Upper lobe of left lung (tissue), 6 donors: ENCODE measurements at regions not wholly inside any gene's neighbourhood (a gene's known extent, or its start where the extent isn't known, plus 50 kb on each side); places are given as distances from the start of the nearest gene placed in this dataset.

ENCODE experiments used
- ATAC-seq, 2 donors: fragments of 200-7000 bp; cut with Tn5 transposase; one replicate each; pipeline ENCODE4 v1.9.1; 2022; ENCODE audit warnings: mild to moderate bottlenecking in 2 of 2, moderate library complexity in 2 of 2; ENCODE audit not compliant: low FRiP score in 2 of 2
- DNase-seq, 2 donors: peaks; one replicate each; pipeline ENCODE4 v3.0.0-alpha.2; 2019 to 2020
- H3K27ac ChIP-seq, 4 donors: fragments of 200-600 bp; sonication (generic); one replicate each; pipeline ENCODE4 v1.5.1; 2016 to 2019
- H3K27me3 ChIP-seq, 4 donors: fragments of 200-600 bp; sonication (generic); one replicate each; pipeline ENCODE4 v1.5.1; 2017 to 2019
- H3K36me3 ChIP-seq, 4 donors: fragments of 200-600 bp; sonication (generic); one replicate each; pipeline ENCODE4 v1.5.1; 2016 to 2019
- H3K4me1 ChIP-seq, 4 donors: fragments of 200-600 bp; sonication (generic); one replicate each; pipeline ENCODE4 v1.5.1; 2018 to 2019
- H3K4me3 ChIP-seq, 4 donors: fragments of 200-600 bp; sonication (generic); one replicate each; pipeline ENCODE4 v1.5.1; 2017 to 2019; ENCODE audit warnings: mild to moderate bottlenecking in 2 of 4, moderate library complexity in 1 of 4
- H3K9me3 ChIP-seq, 4 donors: fragments of 200-600 bp; sonication (generic); one replicate each; pipeline ENCODE4 v1.5.1; 2018 to 2019
- EP300 ChIP-seq, 4 donors: sonication (generic); formaldehyde crosslinking; IDR thresholded peaks; one replicate each; pipeline ENCODE4 v1.5.1; 2017; ENCODE audit warnings: antibody characterized with exemption in 4 of 4, control low read depth in 2 of 4
- POLR2A ChIP-seq, 4 donors: fragments of 450-650 bp; IDR thresholded peaks; one replicate each; pipeline ENCODE4 v1.5.1; 2016 to 2017; ENCODE audit warnings: antibody characterized with exemption in 4 of 4, mild to moderate bottlenecking in 2 of 4
- POLR2AphosphoS5 ChIP-seq, 2 donors: sonication (generic); formaldehyde crosslinking; IDR thresholded peaks; one replicate each; pipeline ENCODE4 v1.5.1; 2017; ENCODE audit warnings: antibody characterized with exemption in 2 of 2
- WGBS, 2 donors: methylation state at CpG; one replicate each; pipeline ENCODE4 v1.1.5; 2017 to 2018; 5-methylcytosine and 5-hydroxymethylcytosine counted together
- TF ChIP-seq, protein P1 (sequence below), 6 experiments: fragments of 450-650 bp in 4 of 6; fragments of 200-600 bp in 2 of 6; sonication (generic) in 2 of 6; IDR thresholded peaks; one replicate each; pipeline ENCODE4 v1.5.1; 2016 to 2019; ENCODE audit warnings: antibody characterized with exemption in 6 of 6
- donor health status: DM: no; HTN: no; CAD: no; lungs with moderate emphysema.
- donor health status: DM: no; HTN: yes; CAD: no; lungs with severe emphysema.

GRCh38 chr15:95492388-95493070 is 838.0 kb upstream of the NR2F2 start:
- ATAC-seq (no peak), DNase-seq (no peak)
- TF ChIP-seq, protein P1, sequence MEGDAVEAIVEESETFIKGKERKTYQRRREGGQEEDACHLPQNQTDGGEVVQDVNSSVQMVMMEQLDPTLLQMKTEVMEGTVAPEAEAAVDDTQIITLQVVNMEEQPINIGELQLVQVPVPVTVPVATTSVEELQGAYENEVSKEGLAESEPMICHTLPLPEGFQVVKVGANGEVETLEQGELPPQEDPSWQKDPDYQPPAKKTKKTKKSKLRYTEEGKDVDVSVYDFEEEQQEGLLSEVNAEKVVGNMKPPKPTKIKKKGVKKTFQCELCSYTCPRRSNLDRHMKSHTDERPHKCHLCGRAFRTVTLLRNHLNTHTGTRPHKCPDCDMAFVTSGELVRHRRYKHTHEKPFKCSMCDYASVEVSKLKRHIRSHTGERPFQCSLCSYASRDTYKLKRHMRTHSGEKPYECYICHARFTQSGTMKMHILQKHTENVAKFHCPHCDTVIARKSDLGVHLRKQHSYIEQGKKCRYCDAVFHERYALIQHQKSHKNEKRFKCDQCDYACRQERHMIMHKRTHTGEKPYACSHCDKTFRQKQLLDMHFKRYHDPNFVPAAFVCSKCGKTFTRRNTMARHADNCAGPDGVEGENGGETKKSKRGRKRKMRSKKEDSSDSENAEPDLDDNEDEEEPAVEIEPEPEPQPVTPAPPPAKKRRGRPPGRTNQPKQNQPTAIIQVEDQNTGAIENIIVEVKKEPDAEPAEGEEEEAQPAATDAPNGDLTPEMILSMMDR (IDR thresholded peaks at IDR 0.05) = no peak
- TF ChIP-seq EP300 (IDR thresholded peaks at IDR 0.05) (no peak), POLR2AphosphoS5 (IDR thresholded peaks at IDR 0.05) (no peak), POLR2A (IDR thresholded peaks at IDR 0.05) (no peak)
- H3K27me3 ChIP-seq = no peaks in the 10 kb centered on the region
- 52 to 75% methylated on average over 5 of the region's 5 CpGs for WGBS, 2 donors
- no peaks in the 10 kb centered on the region for H3K36me3 ChIP-seq
- no peaks in the 10 kb centered on the region for H3K4me1 ChIP-seq
- no peak overlapping the region for H3K27ac ChIP-seq
- no peaks in the 10 kb centered on the region for H3K9me3 ChIP-seq
- no peak overlapping the region for H3K4me3 ChIP-seq

GRCh38 chr15:95494971-95495541 is 835.4 kb upstream of the NR2F2 start:
- DNase-seq (peak in 1 of 2 donors; percentile 69), ATAC-seq (no peak)
- H3K9me3 ChIP-seq = no peaks in the 10 kb centered on the region
- no peak overlapping the region for H3K4me3 ChIP-seq
- no peaks in the 10 kb centered on the region for H3K36me3 ChIP-seq
- no peaks in the 10 kb centered on the region for H3K27me3 ChIP-seq
- WGBS, 2 donors = 61 to 77% methylated on average over 11 to 19 of the region's 19 CpGs
- no peaks in the 10 kb centered on the region for H3K4me1 ChIP-seq
- no peak overlapping the region for H3K27ac ChIP-seq
- TF ChIP-seq EP300 (IDR thresholded peaks at IDR 0.05) = no peak

GRCh38 chr15:95497634-95498033 is 832.9 kb upstream of the NR2F2 start:
- no peak for ATAC-seq
- Histone ChIP-seq H3K36me3 (no peaks in the 10 kb centered on the region), H3K27ac (no peak overlapping the region), H3K4me3 (no peak overlapping the region), H3K9me3 (no peaks in the 10 kb centered on the region), H3K4me1 (no peaks in the 10 kb centered on the region), H3K27me3 (no peaks in the 10 kb centered on the region)
- TF ChIP-seq, protein P1 (IDR thresholded peaks at IDR 0.05) = no peak
- TF ChIP-seq POLR2A (IDR thresholded peaks at IDR 0.05) (no peak), EP300 (IDR thresholded peaks at IDR 0.05) (no peak), POLR2AphosphoS5 (IDR thresholded peaks at IDR 0.05) (no peak)
- DNase-seq = no peak
- WGBS, 2 donors = 90 to 92% methylated on average over 11 of the region's 11 CpGs

GRCh38 chr15:95498961-95499360 is 831.5 kb upstream of the NR2F2 start:
- Histone ChIP-seq H3K4me3 (no peak overlapping the region), H3K4me1 (no peaks in the 10 kb centered on the region), H3K36me3 (no peaks in the 10 kb centered on the region), H3K9me3 (no peaks in the 10 kb centered on the region), H3K27ac (no peak overlapping the region), H3K27me3 (no peaks in the 10 kb centered on the region)
- no peak for ATAC-seq
- no peak for DNase-seq
- no peak for TF ChIP-seq EP300 (IDR thresholded peaks at IDR 0.05)
- TF ChIP-seq POLR2AphosphoS5 (IDR thresholded peaks at IDR 0.05) = no peak
- TF ChIP-seq, protein P1 (IDR thresholded peaks at IDR 0.05) = no peak
- TF ChIP-seq POLR2A (IDR thresholded peaks at IDR 0.05) = no peak

GRCh38 chr15:95499397-95499796 is 831.1 kb upstream of the NR2F2 start:
- Histone ChIP-seq H3K27ac (no peak overlapping the region), H3K4me1 (no peaks in the 10 kb centered on the region), H3K9me3 (no peaks in the 10 kb centered on the region), H3K36me3 (no peaks in the 10 kb centered on the region), H3K27me3 (no peaks in the 10 kb centered on the region), H3K4me3 (no peak overlapping the region)
- ATAC-seq = no peak
- DNase-seq = no peak
- TF ChIP-seq EP300 (IDR thresholded peaks at IDR 0.05) (no peak), POLR2A (IDR thresholded peaks at IDR 0.05) (no peak), POLR2AphosphoS5 (IDR thresholded peaks at IDR 0.05) (no peak)
- TF ChIP-seq, protein P1 (IDR thresholded peaks at IDR 0.05) = no peak
- WGBS, 2 donors = 65 to 75% methylated on average over 3 of the region's 3 CpGs
